HUES64 (cell line): ENCODE measurements at regions not wholly inside any gene's neighbourhood (a gene's known extent, or its start where the extent isn't known, plus 50 kb on each side); places are given as distances from the start of the nearest gene placed in this dataset.

Experiments used
- H3K27ac ChIP-seq: 2 replicates; pipeline ENCODE4 v1.7.0; 2013; ENCODE audit warnings: low read depth, low read length, inconsistent platforms
- H3K27me3 ChIP-seq: 2 replicates; pipeline ENCODE4 v1.6.1; 2013; ENCODE audit warnings: mild to moderate bottlenecking, low read length; ENCODE audit not compliant: insufficient read depth
- H3K36me3 ChIP-seq: 2 replicates; pipeline ENCODE4 v1.6.1; 2013; ENCODE audit warnings: mild to moderate bottlenecking, low read length; ENCODE audit not compliant: insufficient read depth
- H3K4me1 ChIP-seq: 2 replicates; pipeline ENCODE4 v1.6.1; 2013; ENCODE audit warnings: mild to moderate bottlenecking, low read length, moderate library complexity; ENCODE audit not compliant: insufficient read depth
- H3K4me3 ChIP-seq: 2 replicates; pipeline ENCODE4 v1.5.1; 2013; ENCODE audit warnings: mild to moderate bottlenecking, low read length, moderate library complexity
- H3K9ac ChIP-seq: 2 replicates; pipeline ENCODE4 v1.6.1; 2013; ENCODE audit warnings: mild to moderate bottlenecking, low read depth, low read length
- H3K9me3 ChIP-seq: 2 replicates; pipeline ENCODE4 v1.6.1; 2013; ENCODE audit warnings: low read depth, low read length; ENCODE audit not compliant: insufficient read depth
- WGBS: fragments of 150-250, 120-280 bp; methylation state at CpG from one replicate; pipeline ENCODE4 v1.1.7; 2013; ENCODE audit warnings: missing lambda C conversion rate; 5-methylcytosine and 5-hydroxymethylcytosine counted together

DNA sequence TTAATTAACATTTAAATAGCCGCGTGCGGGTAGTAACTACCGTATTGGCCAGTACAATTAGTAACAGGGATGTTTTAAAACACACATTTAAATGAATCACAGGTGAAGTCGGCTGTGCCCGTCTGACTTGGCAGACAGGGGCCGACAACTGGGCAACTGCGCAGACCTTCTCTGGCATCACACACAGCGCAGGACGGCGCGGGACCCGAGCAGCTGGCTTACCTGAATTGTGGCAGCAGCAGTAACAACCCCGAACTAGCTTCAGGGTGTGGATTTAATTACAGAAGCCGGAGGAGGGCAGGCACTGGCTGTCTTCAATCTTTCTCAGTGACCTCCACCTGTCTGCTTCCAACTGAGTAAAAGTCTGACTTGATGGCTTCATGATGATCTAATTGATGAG is 91.7 kb downstream of the DACT2 start:
- no peak overlapping the region for H3K9ac ChIP-seq
- no peaks in the 10 kb centered on the region for H3K9me3 ChIP-seq
- peaks cover 28% of the 10 kb centered on the region for H3K4me1 ChIP-seq
- H3K27ac ChIP-seq = no peak overlapping the region
- 88% methylated on average over 15 of the region's 15 CpGs for WGBS
- no peaks in the 10 kb centered on the region for H3K36me3 ChIP-seq
- no peak overlapping the region for H3K4me3 ChIP-seq
- H3K27me3 ChIP-seq = no peaks in the 10 kb centered on the region

DNA sequence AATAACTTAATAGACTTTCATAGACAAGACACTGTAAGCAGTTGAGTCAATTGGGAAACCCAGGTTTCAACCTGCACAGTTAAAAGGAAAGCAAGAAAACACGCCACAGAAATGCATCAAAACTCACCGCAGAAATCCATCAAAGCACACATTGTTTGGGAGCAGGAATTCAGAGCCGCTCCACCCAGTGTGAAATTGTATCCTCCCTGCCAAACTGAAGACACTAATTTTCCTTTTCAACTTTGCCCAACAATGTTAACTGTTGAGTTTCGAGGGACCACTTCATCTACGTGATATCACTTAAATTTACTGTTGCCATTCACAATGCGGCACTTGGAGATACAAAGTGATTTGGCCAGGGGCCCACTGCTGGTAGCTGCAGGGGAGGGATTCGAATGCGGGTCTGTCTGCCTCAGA is 92.7 kb downstream of the DACT2 start:
- 77% methylated on average over 8 of the region's 8 CpGs for WGBS
- H3K4me1 ChIP-seq = peaks cover 19% of the 10 kb centered on the region
- no peak overlapping the region for H3K27ac ChIP-seq
- no peaks in the 10 kb centered on the region for H3K9me3 ChIP-seq
- no peak overlapping the region for H3K4me3 ChIP-seq
- no peaks in the 10 kb centered on the region for H3K36me3 ChIP-seq
- no peak overlapping the region for H3K9ac ChIP-seq
- H3K27me3 ChIP-seq = no peaks in the 10 kb centered on the region

DNA sequence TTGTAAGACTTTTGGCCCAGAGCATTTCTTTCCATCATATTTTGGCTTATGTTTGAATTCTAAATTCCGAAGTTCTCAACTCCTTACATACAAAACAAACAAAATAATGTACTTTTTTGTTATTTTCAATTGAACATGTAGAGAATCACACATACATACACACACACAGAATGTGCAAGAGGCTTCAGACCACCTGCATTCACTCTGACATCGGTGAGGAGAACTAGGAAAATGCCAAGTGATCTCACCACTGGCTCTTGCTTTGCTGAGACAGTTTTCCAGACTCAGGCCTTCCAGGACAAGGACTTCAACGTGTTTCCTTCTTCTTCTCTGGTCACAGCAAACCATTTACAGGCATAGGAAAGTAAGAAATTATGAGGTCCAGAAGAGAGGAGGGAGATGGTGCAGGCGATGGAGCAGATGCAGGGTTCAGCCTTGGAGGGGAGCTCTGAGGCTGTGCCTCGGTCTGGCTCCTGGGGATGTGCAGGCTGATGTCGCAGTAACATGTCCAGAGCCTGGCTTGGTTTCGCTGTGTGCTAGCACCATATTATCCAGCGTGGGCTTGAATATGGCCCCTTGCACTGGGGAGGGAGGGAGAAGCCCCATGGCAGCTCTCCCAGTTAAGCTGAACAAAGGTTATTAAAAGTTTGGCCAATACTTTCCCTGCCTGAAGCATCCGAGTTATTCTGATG is 93.4 kb downstream of the DACT2 start:
- no peak overlapping the region for H3K9ac ChIP-seq
- no peaks in the 10 kb centered on the region for H3K27me3 ChIP-seq
- no peaks in the 10 kb centered on the region for H3K36me3 ChIP-seq
- no peak overlapping the region for H3K27ac ChIP-seq
- peaks cover 18% of the 10 kb centered on the region for H3K4me1 ChIP-seq
- 83% methylated on average over 9 of the region's 9 CpGs for WGBS
- no peak overlapping the region for H3K4me3 ChIP-seq
- no peaks in the 10 kb centered on the region for H3K9me3 ChIP-seq

DNA sequence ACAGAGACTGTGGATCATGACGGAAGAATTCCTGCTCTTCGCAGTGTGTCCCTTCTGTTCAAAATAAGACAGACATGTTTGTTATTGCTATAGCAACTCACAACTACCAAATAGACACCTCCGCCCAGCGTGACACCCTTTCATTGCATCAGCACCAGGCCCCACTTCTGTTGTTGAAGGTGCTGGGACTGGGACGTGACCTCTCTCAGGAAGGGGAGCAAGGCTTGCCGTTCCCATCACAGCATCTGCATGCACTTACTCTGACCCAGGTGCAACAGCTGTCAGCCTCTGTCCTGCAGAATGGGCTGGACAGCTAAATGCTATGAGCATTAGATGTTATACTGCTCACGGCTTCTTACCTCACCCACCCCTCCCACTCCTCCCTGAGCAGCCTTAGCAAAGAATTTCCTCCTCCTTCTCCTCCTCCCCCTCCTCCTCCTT is 94.1 kb downstream of the DACT2 start:
- H3K4me1 ChIP-seq = peaks cover 18% of the 10 kb centered on the region
- H3K36me3 ChIP-seq = no peaks in the 10 kb centered on the region
- WGBS = 50% methylated on average over 7 of the region's 7 CpGs
- no peak overlapping the region for H3K4me3 ChIP-seq
- H3K27ac ChIP-seq = no peak overlapping the region
- no peak overlapping the region for H3K9ac ChIP-seq
- no peaks in the 10 kb centered on the region for H3K9me3 ChIP-seq
- no peaks in the 10 kb centered on the region for H3K27me3 ChIP-seq

DNA sequence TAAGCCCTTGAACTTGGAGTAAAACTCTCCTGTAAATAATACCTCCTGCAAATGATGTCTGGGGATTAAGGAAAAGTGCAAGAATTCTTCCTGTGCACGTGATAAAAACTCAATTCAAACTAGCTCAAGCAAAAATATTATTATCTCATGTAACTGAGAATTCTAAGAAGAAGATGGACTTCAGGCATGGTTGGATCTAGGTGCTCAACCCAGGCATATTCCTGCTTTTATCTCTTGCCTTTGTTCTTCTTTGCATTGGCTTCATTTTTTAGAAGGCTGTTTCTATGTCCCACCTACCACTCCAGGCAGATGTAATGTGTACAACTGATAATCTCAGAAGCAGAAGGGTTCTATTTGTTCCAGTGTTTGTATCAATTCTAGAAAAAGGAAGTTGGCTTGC is 95.8 kb downstream of the DACT2 start:
- no peak overlapping the region for H3K4me3 ChIP-seq
- WGBS = 90% methylated on average over 1 of the region's 1 CpG
- H3K4me1 ChIP-seq = peaks cover 18% of the 10 kb centered on the region
- no peak overlapping the region for H3K27ac ChIP-seq
- H3K36me3 ChIP-seq = no peaks in the 10 kb centered on the region
- no peaks in the 10 kb centered on the region for H3K9me3 ChIP-seq
- H3K27me3 ChIP-seq = no peaks in the 10 kb centered on the region
- H3K9ac ChIP-seq = no peak overlapping the region

DNA sequence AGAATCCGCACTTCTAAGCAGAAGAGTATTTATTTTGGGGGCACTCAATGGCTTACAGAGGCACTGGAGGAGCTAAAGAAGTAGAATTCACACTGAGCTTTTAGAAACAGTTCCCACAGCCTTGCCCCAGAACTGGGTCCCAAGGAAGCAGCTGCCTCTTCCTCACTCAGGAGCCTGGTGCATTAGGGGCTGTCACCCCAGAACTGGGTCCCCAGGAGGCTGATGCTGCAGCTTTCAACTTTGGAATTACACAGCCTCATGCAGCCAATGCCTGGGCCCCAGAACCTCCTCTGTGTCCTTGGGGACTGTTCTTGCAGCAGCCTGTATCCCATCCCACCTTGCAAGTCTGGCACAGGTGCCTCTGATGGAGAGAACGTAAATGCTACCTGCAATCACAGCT is 96.4 kb downstream of the DACT2 start:
- peaks cover 18% of the 10 kb centered on the region for H3K4me1 ChIP-seq

DNA sequence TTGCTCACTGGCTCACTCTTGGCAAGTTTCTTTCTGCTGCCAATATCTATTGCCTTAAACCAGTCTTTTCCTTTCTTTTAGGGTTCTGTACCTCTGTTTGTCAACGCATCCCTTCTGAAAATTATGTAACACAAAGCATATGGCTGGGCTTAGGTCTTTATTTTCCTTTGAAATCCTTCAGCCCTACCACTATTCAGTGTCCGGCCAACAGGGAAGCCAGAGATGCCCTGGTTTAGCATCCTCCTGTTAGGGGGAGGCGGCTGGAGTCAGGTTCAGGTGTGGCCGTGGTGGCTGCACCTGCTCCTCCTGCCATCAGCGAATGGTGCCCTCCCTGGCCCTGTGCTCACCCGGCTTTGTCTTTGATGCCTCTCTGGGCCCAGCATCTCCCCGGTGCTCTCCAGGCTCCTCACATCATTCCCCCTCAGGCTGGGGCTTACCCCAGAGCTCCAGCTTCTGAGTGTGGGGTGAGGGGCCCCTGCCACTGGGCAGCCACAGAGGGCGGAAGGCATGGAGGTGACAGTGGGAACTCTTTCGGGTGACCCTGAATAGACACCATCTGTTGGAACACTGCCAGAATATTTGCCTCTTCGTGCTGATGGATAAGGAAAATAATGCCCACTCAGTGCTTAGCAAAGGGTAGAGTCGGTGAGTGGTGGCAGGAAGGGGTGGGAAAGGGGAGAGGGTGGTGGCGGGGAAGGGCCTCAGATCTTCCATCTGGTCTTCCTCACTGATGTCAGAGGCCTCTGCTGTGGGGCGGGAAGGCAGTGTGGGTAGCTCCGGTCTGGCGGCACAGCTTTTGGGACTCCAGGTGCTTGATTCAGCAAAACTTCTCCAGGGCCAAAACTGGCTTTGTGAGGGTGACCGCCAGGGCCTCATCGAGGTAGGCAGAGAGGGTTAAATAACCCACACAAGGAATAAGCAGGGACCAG is 97.2 kb downstream of the DACT2 start:
- H3K4me1 ChIP-seq = peaks cover 17% of the 10 kb centered on the region
- no peak overlapping the region for H3K27ac ChIP-seq
- peaks cover 8% of the 10 kb centered on the region for H3K27me3 ChIP-seq
- no peak overlapping the region for H3K9ac ChIP-seq
- H3K9me3 ChIP-seq = no peaks in the 10 kb centered on the region
- H3K36me3 ChIP-seq = no peaks in the 10 kb centered on the region
- H3K4me3 ChIP-seq = no peak overlapping the region
- 88% methylated on average over 17 of the region's 17 CpGs for WGBS

More for the DNA sequence above, 96.4 kb downstream of the DACT2 start:
- Histone ChIP-seq H3K36me3 (no peaks in the 10 kb centered on the region), H3K9me3 (no peaks in the 10 kb centered on the region), H3K4me3 (no peak overlapping the region), H3K9ac (no peak overlapping the region), H3K27me3 (peaks cover 4% of the 10 kb centered on the region; the same call in 1 of the 2 replicates), H3K27ac (no peak overlapping the region)
- WGBS = 90% methylated on average over 2 of the region's 2 CpGs

DNA sequence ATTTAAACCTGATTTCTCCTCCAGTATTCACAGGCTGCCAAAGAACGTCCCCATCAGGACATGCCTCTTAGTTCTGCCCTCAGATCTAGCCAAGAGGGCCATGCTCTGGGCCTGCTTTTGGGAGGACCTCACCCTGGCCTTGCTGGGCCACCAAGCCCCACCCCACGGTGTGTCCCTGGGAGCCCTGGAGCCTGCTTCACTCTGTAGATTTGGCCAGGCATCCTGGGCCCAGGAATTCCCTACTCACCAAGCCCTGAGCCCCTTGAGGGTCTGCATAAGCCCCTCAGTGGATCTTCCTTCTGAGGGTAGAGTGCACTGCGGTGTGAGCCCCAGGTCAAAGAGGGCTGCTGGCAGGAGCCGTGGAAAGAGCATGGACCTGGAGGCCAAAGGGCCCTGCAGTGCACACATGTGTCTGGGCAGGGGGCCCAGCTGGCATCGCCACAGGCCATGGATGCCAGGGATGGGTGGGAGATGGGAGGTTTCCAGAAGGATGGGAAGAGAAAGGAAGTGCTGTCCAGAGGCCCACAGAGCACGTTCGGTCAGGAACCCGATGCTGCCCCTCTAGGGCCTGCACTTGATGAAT is 98.0 kb downstream of the DACT2 start:
- WGBS = 94% methylated on average over 8 of the region's 8 CpGs
- Histone ChIP-seq H3K27ac (no peak overlapping the region), H3K36me3 (no peaks in the 10 kb centered on the region)

DNA sequence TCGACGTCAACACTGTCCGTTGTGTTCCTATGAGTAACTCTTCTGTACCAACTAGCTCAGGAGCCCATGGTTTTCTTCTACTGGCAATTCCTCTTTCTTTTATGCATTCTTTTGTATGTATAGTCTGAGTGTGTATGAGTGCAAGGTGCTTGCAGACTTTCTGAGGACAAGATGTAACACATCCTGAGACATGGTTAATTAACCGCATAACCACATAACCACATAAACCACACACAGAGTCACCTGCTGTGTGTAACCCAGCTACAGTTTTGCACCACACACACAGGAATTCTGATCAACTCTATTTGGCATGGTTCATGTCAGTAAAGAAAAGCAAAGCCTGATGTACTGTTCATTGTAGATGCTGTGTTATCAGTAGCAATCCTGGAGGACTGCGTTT is 98.6 kb downstream of the DACT2 start:
- Histone ChIP-seq H3K27me3 (peaks cover 8% of the 10 kb centered on the region), H3K4me1 (peaks cover 18% of the 10 kb centered on the region), H3K27ac (no peak overlapping the region), H3K9ac (no peak overlapping the region), H3K9me3 (no peaks in the 10 kb centered on the region), H3K4me3 (no peak overlapping the region), H3K36me3 (no peaks in the 10 kb centered on the region)
- 93% methylated on average over 5 of the region's 5 CpGs for WGBS

More for the DNA sequence above, 98.0 kb downstream of the DACT2 start:
- Histone ChIP-seq H3K4me1 (peaks cover 18% of the 10 kb centered on the region), H3K9ac (no peak overlapping the region), H3K27me3 (peaks cover 8% of the 10 kb centered on the region), H3K4me3 (no peak overlapping the region), H3K9me3 (no peaks in the 10 kb centered on the region)

DNA sequence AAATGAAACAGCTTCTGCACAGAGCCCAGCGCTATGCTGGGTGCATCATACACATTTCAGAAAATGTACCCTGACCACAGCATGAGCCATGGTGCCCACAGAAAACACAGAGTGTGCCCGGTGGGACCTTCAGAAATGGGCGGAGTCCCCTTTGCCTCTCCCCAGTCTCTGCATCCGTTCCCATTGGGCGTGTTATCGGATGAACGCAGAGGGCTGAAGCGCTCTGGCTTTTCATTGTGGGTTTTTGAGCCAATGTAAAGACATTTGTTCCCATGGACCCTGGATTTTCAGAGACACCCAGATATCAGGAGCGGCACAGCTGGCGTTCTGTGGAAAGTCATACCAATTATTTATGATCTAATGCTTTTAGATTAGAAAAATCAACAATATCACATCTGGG is 99.8 kb downstream of the DACT2 start:
- peaks cover 12% of the 10 kb centered on the region for H3K27me3 ChIP-seq
- no peak overlapping the region for H3K4me3 ChIP-seq
- H3K9me3 ChIP-seq = no peaks in the 10 kb centered on the region
- peaks cover 17% of the 10 kb centered on the region for H3K4me1 ChIP-seq
- H3K36me3 ChIP-seq = no peaks in the 10 kb centered on the region
- no peak overlapping the region for H3K9ac ChIP-seq
- H3K27ac ChIP-seq = no peak overlapping the region
- 94% methylated on average over 8 of the region's 10 CpGs for WGBS
